ENCODE measurements at regions not wholly inside any gene's neighbourhood (a gene's known extent, or its start where the extent isn't known, plus 50 kb on each side); places are given as distances from the start of the nearest gene placed in this dataset.

- DNase-seq (no peak), ATAC-seq (no peak)
- intact Hi-C loops (cut with DNase I): no loop called here
Measured at GRCh38 chr20:22472447-22473100, 111.8 kb downstream of the FOXA2 start.

DNA sequence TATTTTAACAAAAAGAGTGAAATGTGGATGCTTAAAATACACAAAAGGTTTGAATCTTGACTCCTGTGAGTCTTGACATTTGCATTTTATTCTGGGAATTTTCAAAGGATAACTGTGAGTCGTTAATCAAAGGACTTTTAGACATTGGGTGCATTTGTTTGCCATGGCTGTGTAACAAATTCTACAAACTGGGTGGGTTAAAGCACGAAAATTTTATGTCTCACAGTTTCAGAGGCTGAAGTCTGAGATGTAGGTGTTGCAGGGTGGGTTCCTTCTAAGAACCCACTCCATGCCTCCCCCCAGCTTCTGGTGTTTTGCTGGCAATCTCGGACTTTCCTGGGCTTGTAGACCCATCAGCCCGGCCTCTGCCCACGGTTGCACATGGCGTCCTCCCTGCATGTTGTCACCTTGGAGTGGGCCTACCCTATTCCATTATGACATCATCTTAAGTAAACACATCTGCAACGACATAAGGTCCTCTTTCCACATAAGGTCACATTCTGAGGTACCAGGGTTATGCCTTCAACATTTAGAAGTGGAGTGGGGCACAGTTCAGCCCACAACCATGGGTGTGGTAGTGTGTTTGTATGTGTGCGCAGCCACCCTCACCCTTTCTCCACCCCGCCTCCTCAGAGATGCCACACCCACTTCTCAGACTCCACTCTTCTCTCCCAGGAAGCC lies 113.1 kb downstream of the FOXA2 start:
- no peak for ATAC-seq
- DNase-seq: no peak
- intact Hi-C loops (cut with DNase I): no loop called here

- DNase-seq (no peak), ATAC-seq (no peak)
- intact Hi-C loops (cut with DNase I): no loop called here
Measured at GRCh38 chr20:22470620-22471026, 113.7 kb downstream of the FOXA2 start.

DNA sequence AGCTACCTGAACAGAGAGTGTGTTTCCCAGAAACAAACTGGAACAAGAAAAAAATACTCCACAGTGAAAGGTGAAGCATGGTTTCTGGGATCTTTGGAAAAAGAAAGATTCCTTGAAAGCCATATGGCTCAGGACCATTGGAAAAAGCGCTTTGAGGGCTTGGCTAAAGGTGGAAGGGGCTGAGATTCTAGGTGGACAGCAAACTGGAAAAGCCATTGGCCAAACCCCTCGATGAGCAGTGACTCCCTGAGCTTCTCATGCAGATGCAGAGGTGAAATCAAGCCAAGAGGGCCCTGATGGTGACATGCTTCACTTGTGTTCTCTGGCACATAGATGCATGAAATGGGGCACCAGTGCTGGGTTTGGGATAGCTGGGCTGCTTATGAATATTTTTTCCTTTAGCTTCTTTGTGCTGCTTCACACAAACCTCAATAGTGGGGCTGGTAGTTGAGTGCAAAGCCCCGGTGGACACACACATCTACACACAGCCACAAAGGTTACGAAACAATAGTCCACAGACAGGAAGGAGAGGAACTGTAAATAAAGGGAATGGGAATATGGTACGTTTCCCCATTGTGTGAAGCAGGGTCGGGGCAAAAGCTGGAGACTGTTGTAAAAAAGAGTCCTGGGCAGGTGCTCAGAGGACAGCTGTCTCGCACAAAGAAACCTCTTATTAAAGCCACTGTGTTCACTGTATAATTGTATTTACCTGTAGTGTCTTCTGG lies 117.8 kb downstream of the FOXA2 start:
- no peak for ATAC-seq
- intact Hi-C loops (cut with DNase I): no loop called here
- DNase-seq: no peak

DNA sequence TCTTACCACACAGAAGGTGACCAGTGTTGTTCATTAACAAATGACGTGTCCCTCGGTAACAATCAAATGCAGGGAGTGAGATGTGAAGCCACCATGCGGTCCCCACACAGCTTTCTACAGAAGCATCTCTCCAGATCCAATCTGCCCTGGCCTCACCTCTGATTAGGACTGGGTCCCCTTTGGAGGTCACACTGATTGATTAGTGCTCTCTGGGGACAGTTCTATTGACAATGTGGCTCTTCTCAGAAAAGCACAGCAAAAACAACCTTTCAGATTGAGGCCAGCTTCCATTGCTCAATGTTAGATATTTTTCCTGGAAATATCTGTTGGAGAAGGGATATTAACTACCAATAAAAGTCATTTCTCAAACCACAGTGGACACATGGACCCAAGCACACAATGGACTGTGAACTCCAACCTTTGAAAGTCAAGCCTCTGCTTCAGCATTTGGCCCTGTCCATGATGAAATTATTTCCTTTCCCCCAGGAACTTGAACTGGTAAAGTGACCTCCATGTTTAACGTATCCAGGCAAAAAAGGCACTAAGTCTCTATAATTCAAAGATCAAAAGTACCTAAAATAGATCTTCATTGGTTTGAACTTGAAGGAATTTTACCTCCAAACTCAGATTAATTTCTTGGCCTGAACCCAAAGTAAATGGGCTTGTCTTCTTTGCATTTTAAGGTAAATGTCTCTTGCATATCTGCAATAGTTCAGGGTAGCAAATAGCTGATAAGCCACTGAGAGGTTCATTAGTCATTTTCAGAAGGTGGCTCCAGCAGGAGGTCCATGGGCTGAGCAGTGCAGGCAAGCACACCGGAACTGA lies 118.5 kb downstream of the FOXA2 start:
- intact Hi-C loops (cut with DNase I): no loop called here
- DNase-seq (no peak), ATAC-seq (no peak)

GRCh38 chr20:22464312-22465003 lies 119.9 kb downstream of the FOXA2 start:
- ATAC-seq: peak in 1 of 2 donors; percentile 30
- intact Hi-C loops (cut with DNase I): no loop called here
- DNase-seq: no peak

DNA sequence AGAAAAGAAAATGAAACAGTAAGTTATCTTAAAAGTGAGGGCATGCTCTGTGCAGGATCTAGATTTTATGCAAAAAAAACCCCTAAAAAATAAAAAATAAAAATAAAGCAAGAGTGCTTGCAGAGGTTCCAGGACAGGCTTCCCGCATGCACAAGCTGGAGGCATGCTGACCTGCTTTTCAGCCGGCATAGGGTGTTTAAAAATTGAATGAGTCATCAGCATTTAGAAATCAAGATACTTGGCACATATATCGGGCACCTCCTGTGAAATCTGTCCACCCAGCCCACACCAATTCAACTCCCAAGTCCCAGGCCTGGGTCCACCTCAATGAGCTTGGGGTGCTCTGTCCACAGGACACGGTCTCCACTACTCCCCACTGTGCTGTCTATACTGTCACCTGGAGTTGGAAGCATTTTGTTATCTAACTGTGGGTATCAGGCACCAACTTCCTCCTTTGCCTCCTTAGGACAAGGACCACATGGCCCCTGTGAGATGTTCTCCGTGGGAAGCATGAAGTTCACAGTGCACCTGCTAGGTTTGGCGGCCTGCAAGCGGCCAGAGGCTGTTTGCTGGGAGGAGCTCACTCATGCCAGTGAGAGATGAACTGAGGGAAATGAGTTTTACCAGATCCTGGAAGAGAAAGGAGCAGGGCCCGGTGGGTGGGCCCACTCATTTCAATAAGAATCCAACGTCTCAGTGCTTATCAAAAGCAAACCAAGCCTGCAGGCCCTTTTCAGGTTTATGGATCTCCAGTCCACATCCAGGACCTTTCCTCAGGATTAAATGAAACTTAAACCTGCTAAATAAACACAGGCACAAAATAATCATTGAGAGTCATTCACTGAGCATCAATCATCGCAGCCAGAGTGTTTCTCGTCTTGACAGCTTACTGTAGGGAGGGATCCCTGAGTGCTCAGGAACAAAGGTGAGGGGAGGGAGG lies 121.1 kb downstream of the FOXA2 start:
- no peak for DNase-seq
- intact Hi-C loops (cut with DNase I): no loop called here
- peak; percentile 19 to 89 for ATAC-seq

DNA sequence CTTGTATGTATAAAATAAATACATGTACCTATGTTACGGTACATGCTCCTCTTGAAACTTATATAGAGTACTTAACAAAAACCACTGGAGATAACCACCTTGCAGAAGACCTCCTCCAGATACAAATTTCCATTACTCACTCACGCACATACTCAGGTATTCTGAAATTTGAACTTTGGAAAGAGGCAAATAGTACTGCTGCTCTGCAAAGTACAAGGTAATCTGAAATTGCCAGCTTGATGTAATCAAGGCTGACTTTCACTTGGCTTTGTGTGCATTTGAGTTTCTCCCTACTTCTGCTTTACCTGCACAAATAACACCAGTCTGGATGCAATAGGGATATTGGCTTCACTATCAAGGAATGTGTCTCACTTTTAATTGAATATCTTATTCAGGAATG lies 123.6 kb downstream of the FOXA2 start:
- DNase-seq (no peak), ATAC-seq (no peak)
- intact Hi-C loops (cut with DNase I): no loop called here

DNA sequence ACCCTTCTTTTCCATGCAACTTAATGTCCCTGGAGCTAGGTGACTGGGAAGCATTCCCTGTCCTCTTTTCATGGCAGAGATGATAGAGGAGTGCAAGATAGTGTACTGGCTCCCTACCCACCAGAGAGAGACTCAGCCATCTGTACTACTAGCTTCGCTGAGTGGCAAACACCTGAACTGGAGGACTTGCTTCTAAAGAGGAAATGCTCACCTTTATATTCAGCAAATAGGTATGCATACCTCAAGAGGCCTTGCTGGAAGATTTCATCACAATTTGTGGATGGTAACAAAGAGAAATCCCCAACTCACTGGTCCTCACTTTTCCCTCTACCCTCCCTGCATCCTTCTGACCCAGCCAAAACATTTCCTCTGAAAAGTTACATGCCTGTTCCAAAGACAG lies 124.1 kb downstream of the FOXA2 start:
- DNase-seq (no peak), ATAC-seq (no peak)
- intact Hi-C loops (cut with DNase I): no loop called here

- ATAC-seq (no peak), DNase-seq (no peak)
- intact Hi-C loops (cut with DNase I): no loop called here
Measured at GRCh38 chr20:22459754-22460153, 124.6 kb downstream of the FOXA2 start.

GRCh38 chr20:22456109-22456508 lies 128.3 kb downstream of the FOXA2 start:
- intact Hi-C loops (cut with DNase I): no loop called here
- ATAC-seq (no peak), DNase-seq (no peak)

DNA sequence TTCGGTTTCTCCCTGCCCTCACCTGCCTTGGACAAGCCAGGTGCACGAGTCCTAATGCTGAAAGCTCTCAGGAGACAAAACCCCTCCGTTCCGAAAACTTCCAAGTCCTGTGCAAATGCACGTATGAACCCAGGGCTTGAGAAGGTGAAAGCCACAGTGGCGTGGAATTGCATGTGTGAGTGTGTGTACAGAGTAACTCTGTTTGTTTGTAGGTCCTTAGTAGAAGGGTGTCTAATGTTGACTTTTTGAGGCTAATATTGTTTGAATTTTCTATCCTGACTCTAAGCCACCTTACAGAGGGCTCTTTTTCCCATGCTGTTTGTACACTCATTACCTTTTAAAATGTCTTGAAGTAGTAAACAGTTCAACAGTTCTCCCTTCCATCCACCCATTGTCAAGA lies 129.1 kb downstream of the FOXA2 start:
- DNase-seq (no peak), ATAC-seq (no peak)
- intact Hi-C loops (cut with DNase I): no loop called here

- ATAC-seq: no peak
- no peak for DNase-seq
- intact Hi-C loops (cut with DNase I): no loop called here
Measured at GRCh38 chr20:22453244-22454080, 130.9 kb downstream of the FOXA2 start.

DNA sequence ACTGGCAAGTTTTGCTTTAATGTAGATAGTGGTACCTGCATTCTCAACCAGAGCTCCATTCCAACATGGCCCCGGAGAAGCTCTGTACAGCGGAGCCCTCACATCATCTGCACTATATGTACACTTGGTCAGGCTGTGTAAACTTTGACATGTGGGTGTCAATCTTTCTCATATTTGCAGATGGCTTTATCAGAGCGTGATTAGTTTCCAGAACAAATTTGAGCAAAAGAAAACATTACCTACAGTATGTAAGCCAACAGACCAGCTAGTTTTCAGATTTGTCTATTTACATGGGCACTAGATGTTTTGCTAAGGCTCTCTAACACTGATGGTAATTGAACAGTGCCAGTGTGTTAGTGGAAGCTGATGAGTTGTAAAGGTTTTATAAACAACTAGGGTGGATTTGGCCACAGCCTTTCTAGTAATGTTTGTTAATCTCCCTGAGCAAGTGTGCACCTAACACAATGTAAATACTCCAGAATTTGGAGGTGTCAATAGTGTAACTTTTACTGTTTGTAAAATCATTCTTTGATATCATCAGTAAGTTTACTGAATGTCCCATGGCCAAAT lies 131.8 kb downstream of the FOXA2 start:
- ATAC-seq (no peak), DNase-seq (no peak)
- intact Hi-C loops (cut with DNase I): no loop called here

GRCh38 chr20:22450537-22450936 lies 133.8 kb downstream of the FOXA2 start:
- ATAC-seq (no peak), DNase-seq (no peak)
- intact Hi-C loops (cut with DNase I): no loop called here

- ATAC-seq (peak; percentile 41 to 56), DNase-seq (no peak)
- intact Hi-C loops (cut with DNase I): no loop called here
Measured at GRCh38 chr20:22449188-22449973, 135.0 kb downstream of the FOXA2 start.
